Spinal cord (tissue), 9 donors: ENCODE measurements at regions not wholly inside any gene's neighbourhood (a gene's known extent, or its start where the extent isn't known, plus 50 kb on each side); places are given as distances from the start of the nearest gene placed in this dataset.
"Not testable (repeated sequence)": the region's sequence is repeated elsewhere in the genome, so short reads cannot be mapped to it uniquely, and the experiment has no call there.

Experiments used
- DNase-seq, 6 donors: peaks; one replicate each; pipeline versions ENCODE4 v3.0.0 to v3.0.0-alpha.2; 2013 to 2015; ENCODE audit warnings: low spot score in 6 of 6, low read depth in 4 of 6
- H3K27ac ChIP-seq: one replicate; pipeline ENCODE4 v1.5.1; 2013; ENCODE audit warnings: low read depth, low read length, control low read depth
- H3K27me3 ChIP-seq: one replicate; pipeline ENCODE4 v1.6.1; 2013; ENCODE audit warnings: low read length; ENCODE audit not compliant: control insufficient read depth, insufficient read depth
- H3K36me3 ChIP-seq: one replicate; pipeline ENCODE4 v1.6.1; 2013; ENCODE audit warnings: low read length; ENCODE audit not compliant: control insufficient read depth, insufficient read depth
- H3K4me1 ChIP-seq: one replicate; pipeline ENCODE4 v1.6.1; 2013; ENCODE audit warnings: low read length; ENCODE audit not compliant: control insufficient read depth, insufficient read depth
- H3K4me3 ChIP-seq: one replicate; pipeline ENCODE4 v1.5.1; 2013; ENCODE audit warnings: low read depth, low read length, control low read depth
- H3K9me3 ChIP-seq: one replicate; pipeline ENCODE4 v1.6.1; 2013; ENCODE audit warnings: low read length; ENCODE audit not compliant: control insufficient read depth, insufficient read depth
- WGBS: methylation state at CpG from one replicate; pipeline ENCODE4 v1.1.5; 2013; ENCODE audit warnings: missing lambda C conversion rate; ENCODE audit not compliant: insufficient coverage; 5-methylcytosine and 5-hydroxymethylcytosine counted together
- donor health status: healthy.

- no peaks in the 10 kb centered on the region for H3K27me3 ChIP-seq
- DNase-seq, result no peak
- H3K4me1 ChIP-seq, result no peaks in the 10 kb centered on the region
- no peak overlapping the region for H3K27ac ChIP-seq
- no CpG with 5 or more reads among the region's 3 CpGs for WGBS
- H3K9me3 ChIP-seq, result no peaks in the 10 kb centered on the region
- no peaks in the 10 kb centered on the region for H3K36me3 ChIP-seq
- H3K4me3 ChIP-seq, result no peak overlapping the region
These were observed 607.9 kb downstream of the PTPRC start for GRCh38 chr1:199246716-199247115.

DNA sequence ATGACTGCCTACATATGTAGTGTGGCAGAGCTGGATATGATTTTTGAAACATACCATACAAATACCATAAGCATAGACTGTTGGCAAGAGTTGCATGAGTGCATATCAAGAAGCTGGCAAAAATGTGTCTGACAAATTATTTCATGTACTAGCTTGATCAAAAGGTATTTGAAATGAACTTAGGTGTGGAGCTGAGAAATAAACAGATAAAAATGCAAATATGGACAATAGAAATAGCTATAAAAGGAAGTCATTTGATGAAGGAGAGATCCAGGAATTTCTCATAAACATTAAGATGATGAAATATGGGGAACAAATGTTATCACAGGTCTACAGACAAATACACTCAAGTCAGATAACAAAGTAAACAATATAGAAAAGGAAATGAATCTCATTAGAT is 609.1 kb downstream of the PTPRC start:
- Histone ChIP-seq H3K27me3 (no peaks in the 10 kb centered on the region), H3K27ac (no peak overlapping the region), H3K9me3 (no peaks in the 10 kb centered on the region), H3K36me3 (no peaks in the 10 kb centered on the region), H3K4me1 (no peaks in the 10 kb centered on the region), H3K4me3 (no peak overlapping the region)
- DNase-seq, result no peak

- not testable (repeated sequence) for H3K27me3 ChIP-seq, H3K27ac ChIP-seq, DNase-seq, H3K9me3 ChIP-seq, H3K4me1 ChIP-seq, H3K36me3 ChIP-seq, H3K4me3 ChIP-seq
- WGBS, result no CpG with 5 or more reads among the region's 1 CpG
These were observed 615.2 kb downstream of the PTPRC start for GRCh38 chr1:199254040-199254439.

DNA sequence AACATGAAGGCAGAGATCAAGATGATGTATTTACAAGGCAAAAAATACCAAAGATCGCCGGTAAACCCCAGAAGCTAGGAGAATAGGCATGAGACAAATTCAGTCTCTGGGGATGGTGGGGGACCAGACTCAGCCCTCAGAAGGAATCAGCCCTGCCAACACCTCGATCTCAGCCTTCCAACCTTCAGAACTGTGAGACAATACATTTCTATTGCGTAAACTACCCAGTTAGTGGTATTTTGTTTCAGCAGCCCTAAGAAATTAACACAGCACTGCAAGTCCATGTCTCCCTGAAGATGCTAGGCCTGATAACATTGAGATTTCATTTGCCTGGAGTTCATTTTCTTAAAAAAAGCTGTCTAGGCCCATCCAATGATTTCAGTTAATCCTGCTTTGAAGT is 622.5 kb downstream of the PTPRC start:
- no peak for DNase-seq
- 100% methylated on average over 3 of the region's 4 CpGs for WGBS
- H3K9me3 ChIP-seq, result no peaks in the 10 kb centered on the region
- H3K27me3 ChIP-seq, result no peaks in the 10 kb centered on the region
- no peak overlapping the region for H3K4me3 ChIP-seq
- no peaks in the 10 kb centered on the region for H3K4me1 ChIP-seq
- H3K27ac ChIP-seq, result no peak overlapping the region
- H3K36me3 ChIP-seq, result no peaks in the 10 kb centered on the region

- Histone ChIP-seq H3K4me3 (no peak overlapping the region), H3K27ac (no peak overlapping the region), H3K4me1 (no peaks in the 10 kb centered on the region), H3K9me3 (no peaks in the 10 kb centered on the region), H3K36me3 (no peaks in the 10 kb centered on the region), H3K27me3 (no peaks in the 10 kb centered on the region)
- 92% methylated on average over 2 of the region's 2 CpGs for WGBS
- no peak for DNase-seq
These were observed 625.4 kb downstream of the PTPRC start for GRCh38 chr1:199264283-199264682.

DNA sequence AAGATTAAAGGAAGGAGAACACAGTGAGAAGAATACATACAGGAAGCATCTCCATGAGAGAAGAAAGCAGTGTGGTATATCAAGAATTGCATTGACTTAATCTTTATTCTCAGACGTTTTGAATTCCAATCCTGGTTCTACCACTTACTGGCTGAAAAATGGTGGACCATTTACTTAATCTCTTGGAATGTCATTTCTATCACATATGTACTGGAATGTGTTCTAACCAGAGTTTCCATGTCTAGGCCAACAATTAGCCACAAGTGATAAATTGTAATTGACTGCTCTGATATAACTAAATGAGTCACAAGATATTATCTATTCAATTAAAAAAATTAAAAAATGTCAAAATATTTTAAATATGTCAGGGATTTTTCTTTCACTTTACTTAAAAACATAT is 626.1 kb downstream of the PTPRC start:
- Histone ChIP-seq H3K4me3 (no peak overlapping the region), H3K27ac (no peak overlapping the region), H3K4me1 (no peaks in the 10 kb centered on the region), H3K9me3 (no peaks in the 10 kb centered on the region), H3K27me3 (no peaks in the 10 kb centered on the region), H3K36me3 (no peaks in the 10 kb centered on the region)
- DNase-seq, result no peak
- WGBS, result no CpG with 5 or more reads among the region's 1 CpG

DNA sequence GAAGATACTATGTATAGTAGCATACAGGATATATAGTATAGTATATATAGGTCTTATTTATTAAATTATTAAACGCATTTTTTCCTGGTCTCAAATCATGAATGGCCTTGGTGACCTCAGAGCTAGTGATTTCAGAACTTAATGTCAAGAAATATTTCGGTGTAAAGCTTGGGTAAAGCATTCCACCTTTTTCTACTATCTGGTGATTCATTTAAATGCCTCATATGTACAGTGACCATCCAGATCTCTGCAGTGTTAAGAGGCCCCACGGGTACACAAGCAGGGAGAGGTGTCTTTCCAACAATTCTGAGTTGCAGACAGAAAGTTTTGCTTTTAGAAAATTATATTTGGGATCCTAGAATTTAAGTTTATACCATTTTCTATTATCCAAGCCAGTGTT is 626.5 kb downstream of the PTPRC start:
- Histone ChIP-seq H3K4me3 (no peak overlapping the region), H3K36me3 (no peaks in the 10 kb centered on the region), H3K4me1 (no peaks in the 10 kb centered on the region), H3K9me3 (no peaks in the 10 kb centered on the region), H3K27ac (no peak overlapping the region), H3K27me3 (no peaks in the 10 kb centered on the region)
- WGBS, result no CpG with 5 or more reads among the region's 3 CpGs
- DNase-seq, result no peak

- DNase-seq, result no peak
- no peaks in the 10 kb centered on the region for H3K9me3 ChIP-seq
- no peaks in the 10 kb centered on the region for H3K27me3 ChIP-seq
- no peak overlapping the region for H3K4me3 ChIP-seq
- WGBS, result 100% methylated on average over 2 of the region's 3 CpGs
- no peaks in the 10 kb centered on the region for H3K36me3 ChIP-seq
- no peak overlapping the region for H3K27ac ChIP-seq
- H3K4me1 ChIP-seq, result no peaks in the 10 kb centered on the region
These were observed 630.4 kb downstream of the PTPRC start for GRCh38 chr1:199269241-199269640.

DNA sequence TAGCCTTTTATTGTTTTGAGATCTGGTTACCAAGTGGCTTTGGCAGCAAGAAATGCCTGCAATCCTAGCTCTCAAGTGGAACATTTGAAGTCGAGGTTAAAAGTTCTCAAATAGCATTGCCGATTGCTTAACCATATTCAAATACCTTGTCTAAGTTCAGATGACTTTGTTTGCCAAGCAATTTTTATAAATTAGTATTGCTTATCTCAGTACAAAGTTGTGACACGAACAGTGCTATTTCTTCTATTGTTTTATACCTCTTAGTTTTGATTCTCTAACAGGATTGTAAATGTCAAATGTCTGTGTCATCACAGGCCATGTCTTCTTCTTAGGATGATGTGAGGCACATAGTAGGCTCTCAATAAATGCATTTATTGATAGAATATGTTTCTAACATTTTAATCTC is 633.3 kb downstream of the PTPRC start:
- Histone ChIP-seq H3K36me3 (no peaks in the 10 kb centered on the region), H3K9me3 (no peaks in the 10 kb centered on the region), H3K27ac (no peak overlapping the region), H3K27me3 (no peaks in the 10 kb centered on the region), H3K4me3 (no peak overlapping the region), H3K4me1 (no peaks in the 10 kb centered on the region)
- 92% methylated on average over 2 of the region's 3 CpGs for WGBS
- no peak for DNase-seq

DNA sequence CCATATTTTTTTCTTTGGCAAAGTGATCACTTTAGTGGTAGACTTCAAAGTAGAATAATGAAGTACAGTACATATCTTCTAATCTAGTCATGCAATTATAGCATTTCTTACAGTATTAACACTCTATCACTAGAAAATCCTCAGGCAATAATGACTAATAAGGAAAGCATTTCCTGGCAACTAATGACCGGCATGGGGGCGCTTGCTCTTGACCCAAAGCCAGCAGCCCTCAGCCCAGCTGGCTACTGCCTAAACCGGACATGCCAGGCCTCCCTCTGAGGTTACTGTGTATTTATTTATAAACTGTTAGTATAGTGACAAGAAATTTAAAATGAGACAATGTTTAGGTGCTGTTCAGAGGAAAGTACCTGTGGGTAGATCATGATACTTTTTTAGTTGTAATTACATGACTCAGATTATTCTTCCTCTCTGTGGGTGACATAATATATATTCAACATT is 633.8 kb downstream of the PTPRC start:
- WGBS, result no CpG with 5 or more reads among the region's 3 CpGs
- Histone ChIP-seq H3K4me3 (no peak overlapping the region), H3K27me3 (no peaks in the 10 kb centered on the region), H3K36me3 (no peaks in the 10 kb centered on the region), H3K9me3 (no peaks in the 10 kb centered on the region), H3K4me1 (no peaks in the 10 kb centered on the region), H3K27ac (no peak overlapping the region)
- peak in 1 of 6 donors; percentile 15 for DNase-seq
